HG03066 (cell line): ENCODE measurements at regions not wholly inside any gene's neighbourhood (a gene's known extent, or its start where the extent isn't known, plus 50 kb on each side); places are given as distances from the start of the nearest gene placed in this dataset.

Source experiments
- ATAC-seq: cut with Tn5 transposase; IDR thresholded peaks from one replicate; pipeline ENCODE4 v1.9.1; 2021; ENCODE audit warnings: low read depth; ENCODE audit not compliant: unreplicated experiment

- no peak for ATAC-seq
Measured at GRCh38 chr6:3996349-3996748, 82.6 kb downstream of the FAM217A start.

- no peak for ATAC-seq
Measured at GRCh38 chr6:3997177-3997770, 81.7 kb downstream of the FAM217A start.

GRCh38 chr6:3999800-4000661 lies 78.9 kb downstream of the FAM217A start:
- no peak for ATAC-seq

DNA sequence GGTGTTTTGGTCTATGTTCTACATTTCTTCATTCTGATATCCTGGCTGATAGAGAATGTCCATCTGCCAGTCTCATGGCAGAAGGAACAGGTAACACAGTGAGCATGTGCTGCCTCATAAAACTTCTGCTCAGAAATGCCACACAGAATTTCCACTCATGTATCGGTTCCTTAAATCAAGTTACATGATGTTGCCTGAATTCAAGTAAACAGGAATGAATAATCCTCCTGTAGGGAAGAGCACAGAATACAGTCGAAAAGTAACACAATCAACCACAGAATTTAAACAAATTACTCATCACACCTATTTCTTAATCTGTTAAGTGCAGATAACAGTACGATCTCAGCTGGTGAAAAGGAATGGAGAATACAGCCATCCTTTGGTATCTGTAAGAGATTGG lies 74.7 kb downstream of the FAM217A start:
- ATAC-seq: no peak

DNA sequence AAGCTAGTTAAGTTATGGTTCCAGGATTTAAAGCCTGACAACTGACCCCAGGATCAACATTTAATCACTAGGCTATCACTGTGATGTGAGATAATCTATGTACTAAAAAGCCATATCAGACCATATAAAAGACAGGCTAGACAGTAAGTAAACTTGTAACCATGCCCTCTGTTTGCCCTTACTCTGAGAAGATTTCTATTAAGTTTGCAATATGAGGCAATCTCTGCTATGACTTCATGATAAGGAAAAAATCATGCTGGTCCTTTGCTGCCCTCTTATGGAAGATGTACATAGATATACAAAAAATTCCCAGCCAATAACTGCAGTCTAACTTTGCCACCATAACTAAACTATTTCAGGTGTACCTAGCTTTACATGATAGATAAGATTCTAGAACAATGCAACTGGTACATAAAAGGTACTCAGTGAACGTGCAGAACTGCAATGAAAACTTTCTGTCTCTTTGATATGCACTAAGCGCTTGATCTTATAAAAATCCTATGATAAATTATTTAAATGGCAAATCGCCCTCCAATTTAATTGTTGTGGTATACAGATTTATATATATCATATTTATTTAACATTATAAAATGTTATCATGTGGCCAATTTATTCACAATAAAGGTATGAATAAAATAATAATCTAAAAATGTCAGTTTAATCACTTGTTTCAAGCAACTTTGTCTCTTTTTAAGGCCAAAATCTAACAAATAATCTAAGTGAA lies 70.5 kb downstream of the FAM217A start:
- ATAC-seq: no peak

DNA sequence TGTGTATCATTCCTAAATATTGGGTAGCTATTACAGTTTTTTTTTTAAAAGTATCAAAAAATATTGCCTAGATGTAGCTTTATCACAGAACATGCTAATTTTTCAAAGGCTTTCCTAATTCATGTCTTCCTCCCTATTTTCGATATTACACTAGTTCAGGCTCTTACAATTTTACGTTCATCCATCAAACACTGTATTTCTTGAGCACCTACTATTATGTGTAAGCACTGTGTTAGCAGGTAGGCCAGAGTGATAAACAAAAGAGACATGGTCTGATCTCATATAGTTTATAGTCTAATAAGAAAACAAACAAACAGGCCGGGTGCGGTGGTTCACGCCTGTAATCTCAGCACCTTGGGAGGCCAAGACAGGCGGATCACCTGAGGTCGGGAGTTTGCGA lies 69.5 kb downstream of the FAM217A start:
- no peak for ATAC-seq

DNA sequence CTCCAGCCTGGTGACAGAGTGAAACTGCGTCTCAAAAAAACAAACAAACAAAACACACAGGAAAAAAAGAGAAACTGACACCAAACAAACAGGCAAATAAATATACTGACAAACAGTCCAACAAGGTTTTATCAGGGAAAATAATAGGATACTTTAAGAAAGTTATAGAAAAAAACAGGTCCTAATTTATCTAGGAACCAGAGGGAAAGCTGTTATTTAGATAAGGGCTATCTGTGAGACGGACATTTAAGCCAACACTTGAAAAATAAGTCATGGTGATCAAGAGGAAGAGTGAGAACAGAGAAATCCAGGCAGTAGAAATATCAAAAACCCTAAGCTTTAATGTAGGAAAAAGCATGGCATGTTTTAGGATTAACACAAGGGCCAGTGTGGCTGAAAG lies 68.9 kb downstream of the FAM217A start:
- ATAC-seq: no peak

DNA sequence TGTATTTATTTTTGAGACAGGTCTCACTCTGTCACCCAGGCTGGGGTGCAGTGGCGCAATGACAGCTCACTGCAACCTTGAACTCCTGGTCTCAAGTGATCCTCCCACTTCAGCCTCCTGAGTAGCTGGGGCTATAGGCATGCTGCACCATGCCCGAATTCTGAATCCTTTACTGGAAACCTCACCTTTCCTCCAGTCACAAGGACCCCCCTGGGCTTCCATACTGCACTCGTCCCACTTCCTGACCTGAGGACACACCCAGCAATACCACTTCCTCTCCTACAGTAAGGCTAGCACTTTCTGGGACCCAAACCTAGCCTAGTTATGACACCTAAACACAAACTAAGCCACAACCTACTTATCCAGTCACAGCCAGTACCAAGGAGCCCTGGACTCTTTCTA lies 68.2 kb downstream of the FAM217A start:
- no peak for ATAC-seq

- ATAC-seq: no peak
Measured at GRCh38 chr6:4012826-4013225, 66.1 kb downstream of the FAM217A start.

- no peak for ATAC-seq
Measured at GRCh38 chr6:4017058-4017739, 61.7 kb downstream of the FAM217A start.

DNA sequence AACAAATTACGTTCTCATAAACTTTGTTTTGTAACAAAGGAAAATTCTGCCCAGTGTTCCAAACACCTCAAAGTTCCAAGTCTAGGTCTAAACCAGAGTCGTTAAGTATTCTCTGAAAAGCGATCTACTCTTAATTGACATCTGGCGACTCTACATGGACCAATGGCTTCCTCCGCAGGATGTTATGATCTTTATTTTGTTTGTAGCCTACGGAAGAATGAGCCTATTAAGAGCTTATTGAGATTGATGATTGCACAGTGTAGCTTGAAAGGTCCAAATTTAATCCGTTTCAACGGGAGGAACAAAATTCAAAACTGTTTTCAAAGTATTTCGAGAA lies 61.1 kb downstream of the FAM217A start:
- ATAC-seq: no peak

GRCh38 chr6:4018171-4018923 lies 60.6 kb downstream of the FAM217A start:
- ATAC-seq: peak; percentile 54
